Panc1 (cell line): ENCODE measurements at regions not wholly inside any gene's neighbourhood (a gene's known extent, or its start where the extent isn't known, plus 50 kb on each side); places are given as distances from the start of the nearest gene placed in this dataset.

ENCODE experiments used
- ATAC-seq: fragments of 200-7000 bp; cut with Tn5 transposase; 2 replicates; pipeline ENCODE4 v1.9.1; 2020; ENCODE audit warnings: mild to moderate bottlenecking, moderate library complexity
- BruUV-seq: library from RNA; stranded (reverse); fragments of 400-500 nt; replicated peaks from 2 replicates; lab custom pipeline; 2021; lab: Mats Ljungman, UMichigan
- CTCF ChIA-PET: fragments of 300-600 bp; sonication (Branson Sonifier 250); formaldehyde crosslinking; loops from one replicate; lab custom pipeline; 2022; ENCODE audit warnings: antibody characterized with exemption; lab: Charles Lee
- POLR2A ChIA-PET: fragments of 300-600 bp; sonication (Branson Sonifier 250); formaldehyde crosslinking; loops from one replicate; lab custom pipeline; 2022; ENCODE audit warnings: antibody characterized with exemption; lab: Charles Lee
- DNase-seq: peaks from one replicate; pipeline ENCODE4 v3.0.0-alpha.2; 2010; ENCODE audit warnings: low read depth, low spot score
- H3K27ac ChIP-seq: 2 replicates; pipeline ENCODE4 v1.5.1; 2011; ENCODE audit warnings: mild to moderate bottlenecking, low read length, inconsistent platforms
- H3K27me3 ChIP-seq: fragments of 200-500 bp; sonication (Bioruptor generic); 2 replicates; pipeline ENCODE4 v1.6.0; 2014; ENCODE audit warnings: low read length, inconsistent platforms; ENCODE audit not compliant: control insufficient read depth, insufficient read depth
- H3K36me3 ChIP-seq: fragments of 200-500 bp; sonication (Bioruptor generic); 2 replicates; pipeline ENCODE4 v1.5.1; 2014; ENCODE audit warnings: inconsistent platforms, mild to moderate bottlenecking, low read length, moderate library complexity; ENCODE audit not compliant: control insufficient read depth, insufficient read depth
- H3K4me1 ChIP-seq: 2 replicates; pipeline ENCODE4 v1.5.1; 2011; ENCODE audit warnings: inconsistent platforms, mild to moderate bottlenecking, low read length, moderate library complexity; ENCODE audit not compliant: control insufficient read depth, insufficient read depth
- H3K4me3 ChIP-seq, 2 experiments: 2 replicates each; pipeline ENCODE4 v1.5.1; 2011 to 2012; ENCODE audit warnings: low read depth in 2 of 2, low read length in 2 of 2, mild to moderate bottlenecking in 2 of 2, inconsistent platforms in 1 of 2, moderate library complexity in 1 of 2
- H3K9me3 ChIP-seq: fragments of 200-500 bp; sonication (Bioruptor generic); 2 replicates; pipeline ENCODE4 v1.5.1; 2014; ENCODE audit warnings: low read depth, mild to moderate bottlenecking, inconsistent platforms, low read length, moderate library complexity; ENCODE audit not compliant: control insufficient read depth, insufficient read depth
- CTCF ChIP-seq: fragments of 450-650 bp; IDR thresholded peaks from 2 replicates; pipeline ENCODE4 v1.5.1; 2017; ENCODE audit warnings: mild to moderate bottlenecking
- POLR2AphosphoS5 ChIP-seq: IDR thresholded peaks from 2 replicates; pipeline ENCODE4 v1.6.1; 2012; ENCODE audit warnings: mild to moderate bottlenecking, low read depth, low read length, moderate library complexity
- SIN3A ChIP-seq: IDR thresholded peaks from 2 replicates; pipeline ENCODE4 v1.6.1; 2012; ENCODE audit warnings: low read depth, mild to moderate bottlenecking, low read length, moderate library complexity, borderline replicate concordance; ENCODE audit not compliant: insufficient read depth
- TCF7L2 ChIP-seq: IDR thresholded peaks from 2 replicates; pipeline ENCODE4 v1.6.1; 2011; ENCODE audit warnings: mild to moderate bottlenecking, low read depth, low read length, inconsistent platforms
- in situ Hi-C: cut with HindIII; loops from 2 replicates; pipeline ENCODE4 v1.10.0; 2016; ENCODE audit warnings: low sequenced_read_pairs, low pct_unique_long_range_greater_than_20kb
- intact Hi-C: fragments of 100-400 bp; cut with micrococcal nuclease; formaldehyde crosslinking; loops from one replicate; pipeline ENCODE4 v1.10.0; 2022; ENCODE audit not compliant: unreplicated experiment
- TF ChIP-seq, protein P1 (sequence below), 2 experiments: IDR thresholded peaks; 2 replicates each; pipeline ENCODE4 v1.6.1; 2011 to 2012; ENCODE audit warnings: low read depth in 2 of 2, control low read depth in 1 of 2, low read length in 1 of 2, mild to moderate bottlenecking in 1 of 2, moderate library complexity in 1 of 2; ENCODE audit not compliant: insufficient read depth in 1 of 2

- POLR2A ChIA-PET, result no interaction called here
- Histone ChIP-seq H3K27me3 (no peaks in the 10 kb centered on the region), H3K36me3 (no peaks in the 10 kb centered on the region), H3K27ac (no peak overlapping the region), H3K4me3 (no peak overlapping the region), H3K9me3 (no peaks in the 10 kb centered on the region), H3K4me1 (no peaks in the 10 kb centered on the region)
- intact Hi-C loops (no loop called here), in situ Hi-C loops (no loop called here)
- ATAC-seq (no peak), DNase-seq (no peak)
- TF ChIP-seq SIN3A (no peak), TCF7L2 (no peak), POLR2AphosphoS5 (no peak), CTCF (no peak)
- TF ChIP-seq, protein P1, sequence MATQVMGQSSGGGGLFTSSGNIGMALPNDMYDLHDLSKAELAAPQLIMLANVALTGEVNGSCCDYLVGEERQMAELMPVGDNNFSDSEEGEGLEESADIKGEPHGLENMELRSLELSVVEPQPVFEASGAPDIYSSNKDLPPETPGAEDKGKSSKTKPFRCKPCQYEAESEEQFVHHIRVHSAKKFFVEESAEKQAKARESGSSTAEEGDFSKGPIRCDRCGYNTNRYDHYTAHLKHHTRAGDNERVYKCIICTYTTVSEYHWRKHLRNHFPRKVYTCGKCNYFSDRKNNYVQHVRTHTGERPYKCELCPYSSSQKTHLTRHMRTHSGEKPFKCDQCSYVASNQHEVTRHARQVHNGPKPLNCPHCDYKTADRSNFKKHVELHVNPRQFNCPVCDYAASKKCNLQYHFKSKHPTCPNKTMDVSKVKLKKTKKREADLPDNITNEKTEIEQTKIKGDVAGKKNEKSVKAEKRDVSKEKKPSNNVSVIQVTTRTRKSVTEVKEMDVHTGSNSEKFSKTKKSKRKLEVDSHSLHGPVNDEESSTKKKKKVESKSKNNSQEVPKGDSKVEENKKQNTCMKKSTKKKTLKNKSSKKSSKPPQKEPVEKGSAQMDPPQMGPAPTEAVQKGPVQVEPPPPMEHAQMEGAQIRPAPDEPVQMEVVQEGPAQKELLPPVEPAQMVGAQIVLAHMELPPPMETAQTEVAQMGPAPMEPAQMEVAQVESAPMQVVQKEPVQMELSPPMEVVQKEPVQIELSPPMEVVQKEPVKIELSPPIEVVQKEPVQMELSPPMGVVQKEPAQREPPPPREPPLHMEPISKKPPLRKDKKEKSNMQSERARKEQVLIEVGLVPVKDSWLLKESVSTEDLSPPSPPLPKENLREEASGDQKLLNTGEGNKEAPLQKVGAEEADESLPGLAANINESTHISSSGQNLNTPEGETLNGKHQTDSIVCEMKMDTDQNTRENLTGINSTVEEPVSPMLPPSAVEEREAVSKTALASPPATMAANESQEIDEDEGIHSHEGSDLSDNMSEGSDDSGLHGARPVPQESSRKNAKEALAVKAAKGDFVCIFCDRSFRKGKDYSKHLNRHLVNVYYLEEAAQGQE (IDR thresholded peaks at IDR 0.05; ENCODE audit: insufficient read depth in 1 of 2, low read depth in 2 of 2, low read length in 1 of 2), result no peak
- no TSS peak for BruUV-seq
- CTCF ChIA-PET, result no interaction called here
Observed at GRCh38 chr4:171674781-171675180, 138.4 kb upstream of the GALNTL6 start.

DNA sequence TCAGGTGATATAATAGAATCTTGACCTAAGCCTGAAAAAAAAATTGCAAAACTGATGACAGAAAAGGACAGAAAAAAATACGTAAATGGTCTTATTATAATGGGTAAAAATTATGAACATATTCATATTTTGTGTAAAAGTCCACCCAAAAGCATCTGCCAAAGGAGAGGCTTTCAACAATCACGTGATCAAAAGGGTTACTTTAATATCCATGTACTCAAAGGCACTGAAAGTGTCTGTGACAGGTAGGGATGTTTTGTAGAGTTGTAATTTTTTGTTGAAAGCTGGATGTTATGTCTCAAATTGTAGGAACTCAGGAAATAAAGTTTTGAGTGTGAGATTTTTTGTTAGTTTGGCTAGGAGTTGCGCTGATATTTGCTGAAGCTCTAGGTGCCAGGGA lies 144.8 kb upstream of the GALNTL6 start:
- no peaks in the 10 kb centered on the region for H3K9me3 ChIP-seq
- no TSS peak for BruUV-seq
- ATAC-seq (no peak), DNase-seq (no peak)
- no peaks in the 10 kb centered on the region for H3K4me1 ChIP-seq
- no peak overlapping the region for H3K27ac ChIP-seq
- no peaks in the 10 kb centered on the region for H3K36me3 ChIP-seq
- intact Hi-C loops (no loop called here), in situ Hi-C loops (no loop called here)
- no peaks in the 10 kb centered on the region for H3K27me3 ChIP-seq
- TF ChIP-seq CTCF (no peak), POLR2AphosphoS5 (no peak), SIN3A (no peak), TCF7L2 (no peak)
- TF ChIP-seq, protein P1 (IDR thresholded peaks at IDR 0.05; ENCODE audit: insufficient read depth in 1 of 2, low read depth in 2 of 2, low read length in 1 of 2), result no peak
- POLR2A ChIA-PET, result no interaction called here
- CTCF ChIA-PET, result no interaction called here
- no peak overlapping the region for H3K4me3 ChIP-seq
